OCI-LY3 (cell line): ENCODE measurements at regions not wholly inside any gene's neighbourhood (a gene's known extent, or its start where the extent isn't known, plus 50 kb on each side); places are given as distances from the start of the nearest gene placed in this dataset.

Experiments
- H2AFZ ChIP-seq: fragments of 200-600, 300-600 bp; shearing (Covaris generic); 2 replicates; pipeline ENCODE4 v1.6.0; 2014; ENCODE audit warnings: antibody characterized with exemption, low read depth, low read length
- H3K27ac ChIP-seq: fragments of 200-600, 300-600 bp; sonication (generic); 2 replicates; pipeline ENCODE4 v1.5.1; 2014; ENCODE audit warnings: mild to moderate bottlenecking, low read length, moderate library complexity, mixed read lengths
- H3K27me3 ChIP-seq: fragments of 200-600, 300-600 bp; sonication (generic); 2 replicates; pipeline ENCODE4 v1.6.1; 2014; ENCODE audit warnings: low read depth, low read length, mixed read lengths
- H3K36me3 ChIP-seq: fragments of 200-600, 300-600 bp; sonication (generic); replicated peaks from 2 replicates; pipeline ENCODE3; 2014; ENCODE audit warnings: low read depth, low read length, mixed read lengths
- H3K4me1 ChIP-seq: fragments of 300-600, 200-600 bp; sonication (generic); 2 replicates; pipeline ENCODE4 v1.6.1; 2014; ENCODE audit warnings: low read length, mixed read lengths
- H3K4me2 ChIP-seq: fragments of 200-600, 300-600 bp; sonication (generic); 2 replicates; pipeline ENCODE4 v1.6.1; 2014; ENCODE audit warnings: low read length, mixed read lengths
- H3K4me3 ChIP-seq: fragments of 300-600, 200-600 bp; sonication (generic); 2 replicates; pipeline ENCODE4 v1.5.1; 2014; ENCODE audit warnings: antibody characterized with exemption, mild to moderate bottlenecking, low read length, moderate library complexity
- H3K79me2 ChIP-seq: fragments of 300-600, 200-600 bp; shearing (Covaris generic); 2 replicates; pipeline ENCODE4 v1.6.1; 2014; ENCODE audit warnings: mild to moderate bottlenecking, low read length, mixed read lengths
- H3K9ac ChIP-seq: fragments of 300-600, 200-600 bp; shearing (Covaris generic); 2 replicates; pipeline ENCODE4 v1.6.0; 2014; ENCODE audit warnings: mild to moderate bottlenecking, low read length, moderate library complexity
- H3K9me3 ChIP-seq: fragments of 200-600, 300-600 bp; shearing (Covaris generic); 2 replicates; pipeline ENCODE4 v1.6.1; 2014; ENCODE audit warnings: low read length, mixed read lengths; ENCODE audit not compliant: insufficient read depth
- H4K20me1 ChIP-seq: fragments of 200-600, 300-600 bp; sonication (generic); 2 replicates; pipeline ENCODE4 v1.6.1; 2016; ENCODE audit warnings: low read length, mixed read lengths; ENCODE audit not compliant: insufficient read depth
- CTCF ChIP-seq: fragments of 200-600, 300-600 bp; sonication (generic); IDR thresholded peaks from 2 replicates; pipeline ENCODE4 v1.5.1; 2014; ENCODE audit warnings: antibody characterized with exemption, low read length, low read depth
- EZH2phosphoT487 ChIP-seq: fragments of 200-600 bp; shearing (Covaris generic); IDR thresholded peaks from 2 replicates; pipeline ENCODE4 v1.6.1; 2018; ENCODE audit warnings: antibody characterized with exemption, mixed run types, low read depth

DNA sequence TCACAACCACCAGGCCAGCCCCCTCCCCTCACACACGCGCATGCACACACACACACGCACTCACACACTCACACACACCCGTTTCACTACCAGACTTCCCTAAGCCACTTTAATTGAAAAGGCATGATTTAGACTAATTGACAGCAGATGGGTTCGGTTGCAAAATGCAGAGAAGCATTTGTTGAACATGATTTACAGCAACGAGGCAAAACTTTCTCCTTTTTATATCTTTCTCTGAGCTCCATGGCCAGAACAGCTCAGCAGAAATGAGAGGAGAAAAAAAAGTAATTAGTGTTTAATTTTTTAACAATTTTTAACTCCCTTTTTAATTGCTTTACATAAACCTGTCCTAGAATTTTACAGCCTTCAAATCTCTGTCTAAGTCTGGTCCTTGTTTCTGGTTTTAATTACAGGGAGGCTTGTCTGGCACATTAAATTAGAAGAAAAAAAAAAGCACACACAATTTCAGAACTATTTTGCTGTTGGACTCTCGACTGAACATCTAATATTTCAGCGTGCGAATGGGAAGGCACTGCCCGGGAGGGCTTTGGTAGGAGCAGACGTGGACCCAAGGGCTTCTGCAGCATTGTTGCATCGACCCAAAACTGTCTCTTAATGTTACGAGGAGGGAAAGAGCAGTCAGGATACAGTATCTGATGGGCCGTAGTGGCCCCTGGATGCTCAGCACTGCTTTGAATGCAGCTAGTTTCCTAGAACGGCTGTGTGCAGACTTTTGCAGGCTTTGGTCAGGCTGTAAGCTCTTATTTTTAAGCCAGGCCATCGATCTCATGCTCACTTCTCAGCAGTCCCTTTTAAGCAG, 255.9 kb downstream of the SOX9 start:
- Histone ChIP-seq H3K27me3 (no peaks in the 10 kb centered on the region), H4K20me1 (no peaks in the 10 kb centered on the region), H3K4me2 (no peak overlapping the region), H2AFZ (no peak overlapping the region), H3K9ac (no peak overlapping the region), H3K36me3 (no peaks in the 10 kb centered on the region), H3K4me3 (no peak overlapping the region), H3K79me2 (no peaks in the 10 kb centered on the region), H3K9me3 (no peaks in the 10 kb centered on the region), H3K27ac (no peak overlapping the region), H3K4me1 (peaks cover 18% of the 10 kb centered on the region)
- TF ChIP-seq EZH2phosphoT487 (no peak), CTCF (no peak)

DNA sequence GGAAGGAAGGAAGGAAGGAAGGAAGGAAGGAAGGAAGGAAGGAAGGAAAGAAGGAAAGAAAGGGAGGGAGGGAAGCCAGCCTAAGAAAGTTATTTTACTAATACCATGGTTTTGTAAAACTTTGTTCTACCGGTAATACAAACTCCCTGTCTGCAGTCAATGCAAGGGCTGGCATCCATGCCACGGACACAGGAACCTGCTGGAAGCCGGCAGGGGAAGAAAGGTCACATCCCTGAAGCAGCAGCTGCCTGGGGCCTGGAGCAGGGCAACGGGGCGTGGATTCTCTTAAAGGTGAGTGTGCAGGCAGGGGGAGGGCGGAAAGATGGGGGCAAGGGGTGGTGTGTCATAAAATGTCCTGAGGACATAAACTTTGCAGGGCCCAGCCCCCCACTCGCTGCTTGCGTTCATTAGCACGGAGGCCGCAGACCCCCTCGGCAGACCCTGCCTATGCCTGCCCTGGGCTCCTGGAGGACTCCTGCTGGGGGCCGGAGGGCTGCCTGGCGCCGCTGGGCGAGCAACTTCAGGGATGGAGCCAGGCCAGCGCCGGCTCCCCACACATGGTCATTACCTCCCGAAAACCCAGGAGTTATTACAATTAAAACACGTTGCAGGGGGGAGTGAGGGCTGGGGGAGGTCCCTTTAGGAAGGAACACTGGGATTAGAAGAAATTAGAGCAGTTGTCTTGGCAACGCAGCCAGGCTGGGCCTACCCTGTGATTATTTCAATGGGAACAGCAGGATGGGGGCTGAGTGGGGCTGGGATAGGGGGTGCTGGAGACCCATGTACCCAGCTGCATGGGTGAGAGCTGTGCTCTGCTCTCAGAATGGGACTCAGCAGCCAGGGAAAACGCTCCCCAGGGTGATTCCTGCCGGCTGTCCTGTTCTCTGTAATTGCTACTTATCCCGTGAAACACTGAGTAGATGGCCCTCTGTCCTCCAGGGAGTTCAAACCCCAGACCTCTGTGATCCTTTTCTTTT, 257.9 kb downstream of the SOX9 start:
- Histone ChIP-seq H3K4me3 (no peak overlapping the region), H3K4me1 (peaks cover 7% of the 10 kb centered on the region), H3K36me3 (no peaks in the 10 kb centered on the region), H4K20me1 (no peaks in the 10 kb centered on the region), H3K9ac (no peak overlapping the region), H3K27ac (no peak overlapping the region), H3K4me2 (no peak overlapping the region), H2AFZ (no peak overlapping the region), H3K79me2 (no peaks in the 10 kb centered on the region), H3K27me3 (no peaks in the 10 kb centered on the region), H3K9me3 (no peaks in the 10 kb centered on the region)
- no peak for TF ChIP-seq CTCF
- no peak for TF ChIP-seq EZH2phosphoT487

- H2AFZ ChIP-seq: no peak overlapping the region
- H3K36me3 ChIP-seq: no peaks in the 10 kb centered on the region
- no peak overlapping the region for H3K27ac ChIP-seq
- TF ChIP-seq EZH2phosphoT487 (no peak), CTCF (no peak)
- no peaks in the 10 kb centered on the region for H3K9me3 ChIP-seq
- no peaks in the 10 kb centered on the region for H4K20me1 ChIP-seq
- no peak overlapping the region for H3K4me3 ChIP-seq
- H3K27me3 ChIP-seq: no peaks in the 10 kb centered on the region
- no peaks in the 10 kb centered on the region for H3K79me2 ChIP-seq
- no peak overlapping the region for H3K4me2 ChIP-seq
- H3K9ac ChIP-seq: no peak overlapping the region
- H3K4me1 ChIP-seq: peaks cover 7% of the 10 kb centered on the region
These were observed 258.7 kb downstream of the SOX9 start for GRCh38 chr17:72379516-72379915.

- Histone ChIP-seq H3K4me2 (no peak overlapping the region), H3K9me3 (no peaks in the 10 kb centered on the region), H4K20me1 (no peaks in the 10 kb centered on the region), H3K4me3 (no peak overlapping the region), H3K4me1 (peaks cover 7% of the 10 kb centered on the region), H3K9ac (no peak overlapping the region), H2AFZ (no peak overlapping the region), H3K36me3 (no peaks in the 10 kb centered on the region), H3K79me2 (no peaks in the 10 kb centered on the region), H3K27ac (no peak overlapping the region), H3K27me3 (no peaks in the 10 kb centered on the region)
- TF ChIP-seq EZH2phosphoT487 (no peak), CTCF (no peak)
These were observed 259.3 kb downstream of the SOX9 start for GRCh38 chr17:72380120-72380519.
